ENCODE measurements at regions not wholly inside any gene's neighbourhood (a gene's known extent, or its start where the extent isn't known, plus 50 kb on each side); places are given as distances from the start of the nearest gene placed in this dataset.

- TF ChIP-seq ZBTB43 (CRISPR knock-in tag; IDR thresholded peaks at IDR 0.05), result no peak
- no peak for TF ChIP-seq GABPB1 (CRISPR knock-in tag; IDR thresholded peaks at IDR 0.05)
These were observed 95.1 kb upstream of the EXOC2 start (continued) for GRCh38 chr6:788058-788457.

GRCh38 chr6:786946-787763 is 94.2 kb upstream of the EXOC2 start:
- Mint-ChIP-seq H3K27me3 (ENCODE audit: low read depth) (no peaks in the 10 kb centered on the region), H3K36me3 (0 out of 2 replicates have a peak, but pooled peaks cover 3% of the 10 kb centered on the region), H3K9me3 (peaks cover 13% of the 10 kb centered on the region; the same call in 1 of the 2 replicates), H3K4me3 (no peak overlapping the region), H3K27ac (no peak overlapping the region), H3K4me1 (peaks cover 5% of the 10 kb centered on the region)
- ChIA-PET CTCF (interaction anchor here (0.9 kb wide), 1 partner anchor 65 kb away, joined by 4 read pairs; no protein-coding TSS in a partner anchor), POLR2A (no interaction called here)
- ATAC-seq (peak; percentile 73), DNase-seq (ENCODE audit: low spot score) (peak; percentile 35)
- TF ChIP-seq CTCF (IDR thresholded peaks at IDR 0.05), result peak; percentile 74
- TF ChIP-seq NFATC4 (CRISPR knock-in tag; IDR thresholded peaks at IDR 0.05), result no peak
- TF ChIP-seq STAT6 (CRISPR knock-in tag; conservative IDR thresholded peaks at IDR 0.05; ENCODE audit: low read depth), result no peak

- TF ChIP-seq FOXP4 (CRISPR knock-in tag; IDR thresholded peaks at IDR 0.05), result no peak
- POLR2A ChIA-PET, result no interaction called here
- H3K27ac Mint-ChIP-seq, result no peak overlapping the region
- H3K9me3 Mint-ChIP-seq, result no peaks in the 10 kb centered on the region
- peaks cover 12% of the 10 kb centered on the region for H3K4me1 Mint-ChIP-seq
- DNase-seq (ENCODE audit: low spot score), result no peak
- no peaks in the 10 kb centered on the region for H3K27me3 Mint-ChIP-seq (ENCODE audit: low read depth)
- H3K4me3 Mint-ChIP-seq, result no peak overlapping the region
- no peak for ATAC-seq
- CTCF ChIA-PET, result interaction anchor here (1.5 kb wide), 1 partner anchor 63 kb away, joined by 4 read pairs; no protein-coding TSS in a partner anchor
- H3K36me3 Mint-ChIP-seq, result no peaks in the 10 kb centered on the region
These were observed 91.2 kb upstream of the EXOC2 start for GRCh38 chr6:783966-784735.

GRCh38 chr6:782141-782540 is 89.2 kb upstream of the EXOC2 start:
- H3K36me3 Mint-ChIP-seq, result no peaks in the 10 kb centered on the region
- peaks cover 6% of the 10 kb centered on the region for H3K4me1 Mint-ChIP-seq
- H3K27ac Mint-ChIP-seq, result no peak overlapping the region
- DNase-seq (ENCODE audit: low spot score), result no peak
- H3K27me3 Mint-ChIP-seq (ENCODE audit: low read depth), result no peaks in the 10 kb centered on the region
- ChIA-PET CTCF (interaction anchor here (0.7 kb wide), 1 partner anchor 160 kb away, joined by 3 read pairs; no protein-coding TSS in a partner anchor), POLR2A (no interaction called here)
- ATAC-seq, result no peak
- H3K4me3 Mint-ChIP-seq, result no peak overlapping the region
- no peaks in the 10 kb centered on the region for H3K9me3 Mint-ChIP-seq
- no peak for TF ChIP-seq NR3C1 (CRISPR knock-in tag; conservative IDR thresholded peaks at IDR 0.05; ENCODE audit: low read depth)
- TF ChIP-seq OVOL2 (CRISPR knock-in tag; IDR thresholded peaks at IDR 0.05; ENCODE audit: borderline replicate concordance), result no peak
- no peak for TF ChIP-seq PRRX2 (CRISPR knock-in tag; IDR thresholded peaks at IDR 0.05)
- TF ChIP-seq SOX15 (CRISPR knock-in tag; IDR thresholded peaks at IDR 0.05), result no peak
- TF ChIP-seq NR2C2 (CRISPR knock-in tag; IDR thresholded peaks at IDR 0.05), result no peak
- no peak for TF ChIP-seq GRHL2 (CRISPR knock-in tag; IDR thresholded peaks at IDR 0.05; ENCODE audit: insufficient replicate concordance, severe bottlenecking)
- TF ChIP-seq RELA (CRISPR knock-in tag; IDR thresholded peaks at IDR 0.05; ENCODE audit: borderline replicate concordance), result no peak
- no peak for TF ChIP-seq TEAD1 (CRISPR knock-in tag; IDR thresholded peaks at IDR 0.05)
- no peak for TF ChIP-seq USF1 (CRISPR knock-in tag; IDR thresholded peaks at IDR 0.05)
- TF ChIP-seq EMX1 (CRISPR knock-in tag; IDR thresholded peaks at IDR 0.05), result no peak
- TF ChIP-seq AR (CRISPR knock-in tag; IDR thresholded peaks at IDR 0.05), result no peak
